A549 (cell line): ENCODE measurements at regions not wholly inside any gene's neighbourhood (a gene's known extent, or its start where the extent isn't known, plus 50 kb on each side); places are given as distances from the start of the nearest gene placed in this dataset.

Experiments used
- ATAC-seq, 2 experiments: fragments of 200-7000 bp in 1 of 2; fragments of >200 bp in 1 of 2; cut with Nextera tagmentation in 1 of 2; cut with Tn5 transposase in 1 of 2; 3 replicates each; pipeline versions ENCODE4 v1.8.0 to v1.9.1; 2018 to 2020; ENCODE audit warnings: mild to moderate bottlenecking in 1 of 2, moderate library complexity in 1 of 2
- CTCF ChIA-PET: fragments of 300-600 bp; sonication (Branson Sonifier 250); formaldehyde crosslinking; extraction: SDS; loops from one replicate; lab custom pipeline; 2021; ENCODE audit warnings: antibody characterized with exemption, inconsistent platforms; lab: Yijun Ruan, JAX
- POLR2A ChIA-PET: fragments of 350-600 bp; formaldehyde crosslinking; extraction: SDS; loops from one replicate; lab custom pipeline; 2021; ENCODE audit warnings: antibody characterized with exemption, inconsistent platforms; lab: Yijun Ruan, JAX
- DNase-seq, 2 experiments: peaks; one replicate each; pipeline versions ENCODE4 v3.0.0 to v3.0.0-alpha.2; 2011 to 2016; ENCODE audit warnings: low read depth in 1 of 2, low spot score in 1 of 2
- FAIRE-seq: peaks from 2 replicates; lab custom pipeline; 2011; peaks lifted over from hg19 to GRCh38; lab: Jason Lieb, UNC
- H3K27ac ChIP-seq, 2 experiments: fragments of >200 bp; sonication (Bioruptor Twin); formaldehyde crosslinking; 3 replicates each; pipeline ENCODE4 v1.5.1; 2016 to 2017
- H3K4me1 ChIP-seq: fragments of >200 bp; sonication (Bioruptor Twin); formaldehyde crosslinking; 3 replicates; pipeline ENCODE4 v1.6.1; 2016
- H3K4me2 ChIP-seq: fragments of >200 bp; sonication (Bioruptor Twin); formaldehyde crosslinking; 3 replicates; pipeline ENCODE4 v1.6.1; 2016
- H3K4me3 ChIP-seq: fragments of >200 bp; sonication (Bioruptor Twin); formaldehyde crosslinking; 3 replicates; pipeline ENCODE4 v1.5.1; 2016
- H3K9me3 ChIP-seq: fragments of >200 bp; sonication (Bioruptor Twin); formaldehyde crosslinking; 3 replicates; pipeline ENCODE4 v1.6.1; 2016
- BCL3 ChIP-seq: fragments of >200 bp; sonication (Bioruptor Twin); formaldehyde crosslinking; IDR thresholded peaks from 3 replicates; pipeline ENCODE4 v1.6.1; 2016
- CBX8 ChIP-seq: fragments of 200-600 bp; sonication (generic); IDR thresholded peaks from 2 replicates; pipeline ENCODE4 v1.6.1; 2016
- E2F6 ChIP-seq: IDR thresholded peaks from 2 replicates; pipeline ENCODE4 v1.6.1; 2012; ENCODE audit warnings: low read depth, borderline replicate concordance
- EHMT2 ChIP-seq: fragments of 200-600 bp; sonication (generic); IDR thresholded peaks from 2 replicates; pipeline ENCODE4 v1.6.1; 2016; ENCODE audit warnings: antibody characterized with exemption, low read depth, mild to moderate bottlenecking, moderate library complexity
- EP300 ChIP-seq, 2 experiments: fragments of >200 bp; sonication (Bioruptor Twin); formaldehyde crosslinking; IDR thresholded peaks; 2 replicates in 1 of 2; 3 replicates in 1 of 2; pipeline ENCODE4 v1.6.1; 2016 to 2017
- FOSB ChIP-seq: fragments of 250-450 bp; sonication (Bioruptor Pico); IDR thresholded peaks from 2 replicates; pipeline ENCODE4 v1.5.0; 2020; ENCODE audit warnings: mild to moderate bottlenecking, moderate library complexity
- FOSL2 ChIP-seq, 2 experiments: fragments of 450-650 bp in 1 of 2; fragments of >200 bp in 1 of 2; sonication (Bioruptor Twin) in 1 of 2; formaldehyde crosslinking; IDR thresholded peaks; 2 replicates each; pipeline versions ENCODE4 v1.5.0 to v1.6.1; 2016 to 2020; ENCODE audit warnings: mild to moderate bottlenecking in 1 of 2, moderate library complexity in 1 of 2
- GATA3 ChIP-seq: IDR thresholded peaks from 2 replicates; pipeline ENCODE4 v1.6.1; 2012; ENCODE audit warnings: borderline replicate concordance
- HDAC2 ChIP-seq: fragments of 200-600 bp; sonication (generic); IDR thresholded peaks from 2 replicates; pipeline ENCODE4 v1.6.1; 2016
- HES2 ChIP-seq: fragments of >200 bp; sonication (Bioruptor Twin); formaldehyde crosslinking; IDR thresholded peaks from 2 replicates; pipeline ENCODE4 v1.6.1; 2016
- HEYL ChIP-seq: fragments of 250-450 bp; sonication (Bioruptor Pico); IDR thresholded peaks from 2 replicates; pipeline ENCODE4 v1.8.0; 2021; ENCODE audit warnings: mild to moderate bottlenecking, moderate library complexity
- HMGXB4 ChIP-seq: fragments of 250-450 bp; sonication (Bioruptor Pico); IDR thresholded peaks from 2 replicates; pipeline ENCODE4 v1.5.0; 2021; ENCODE audit warnings: mild to moderate bottlenecking, moderate library complexity, borderline replicate concordance
- JUN ChIP-seq, 2 experiments: fragments of >200 bp; sonication (Bioruptor Twin); formaldehyde crosslinking; IDR thresholded peaks; 2 replicates in 1 of 2; 3 replicates in 1 of 2; pipeline ENCODE4 v1.6.1; 2016 to 2017
- JUNB ChIP-seq: fragments of >200 bp; sonication (Bioruptor Twin); formaldehyde crosslinking; IDR thresholded peaks from 2 replicates; pipeline ENCODE4 v1.6.1; 2016
- MAX ChIP-seq: IDR thresholded peaks from 2 replicates; pipeline ENCODE4 v1.6.1; 2012
- NPAS2 ChIP-seq: fragments of 250-450 bp; sonication (Bioruptor Pico); IDR thresholded peaks from 2 replicates; pipeline ENCODE4 v1.8.0; 2022; ENCODE audit warnings: mild to moderate bottlenecking, moderate library complexity, borderline replicate concordance
- PHF8 ChIP-seq: fragments of 200-600 bp; sonication (generic); IDR thresholded peaks from 2 replicates; pipeline ENCODE4 v1.6.1; 2016; ENCODE audit warnings: low read depth, mild to moderate bottlenecking, antibody characterized with exemption, moderate library complexity, borderline replicate concordance
- POLR2A ChIP-seq: IDR thresholded peaks from 2 replicates; pipeline ENCODE4 v1.6.1; 2012; ENCODE audit warnings: mild to moderate bottlenecking, low read length
- RAD21 ChIP-seq, 2 experiments: fragments of >200 bp in 1 of 2; sonication (Bioruptor Twin) in 1 of 2; formaldehyde crosslinking in 1 of 2; IDR thresholded peaks in 1 of 2; conservative IDR thresholded peaks in 1 of 2; 2 replicates in 1 of 2; 3 replicates in 1 of 2; pipeline ENCODE4 v1.6.1; 2012 to 2018; ENCODE audit warnings: inconsistent platforms in 1 of 2
- RNF2 ChIP-seq: fragments of 200-600 bp; sonication (generic); IDR thresholded peaks from 2 replicates; pipeline ENCODE4 v1.6.1; 2016; ENCODE audit warnings: low read depth, mild to moderate bottlenecking, antibody characterized with exemption, moderate library complexity, borderline replicate concordance
- SMC3 ChIP-seq: fragments of >200 bp; sonication (Bioruptor Twin); formaldehyde crosslinking; IDR thresholded peaks from 3 replicates; pipeline ENCODE4 v1.6.1; 2018; ENCODE audit warnings: inconsistent platforms
- TP53 ChIP-seq: fragments of 250-450 bp; sonication (Bioruptor Pico); IDR thresholded peaks from 2 replicates; pipeline ENCODE4 v1.5.0; 2021; ENCODE audit warnings: mild to moderate bottlenecking, moderate library complexity
- ZNF302 ChIP-seq: fragments of 250-450 bp; sonication (Bioruptor Pico); IDR thresholded peaks from 2 replicates; pipeline ENCODE4 v1.9.0; 2021; ENCODE audit warnings: inconsistent platforms, mild to moderate bottlenecking, moderate library complexity
- WGBS: methylation state at CpG from one replicate; pipeline ENCODE4 v1.1.6; 2017; ENCODE audit errors: missing lambda C conversion rate; 5-methylcytosine and 5-hydroxymethylcytosine counted together

- no peak overlapping the region for H3K4me2 ChIP-seq
- ChIA-PET POLR2A (no interaction called here), CTCF (no interaction called here)
- no peaks in the 10 kb centered on the region for H3K4me1 ChIP-seq
- no peaks in the 10 kb centered on the region for H3K9me3 ChIP-seq
- H3K27ac ChIP-seq = no peak overlapping the region
- FAIRE-seq (no peak), DNase-seq (no peak), ATAC-seq (no peak)
- 5% methylated on average over 1 of the region's 1 CpG for WGBS
- TF ChIP-seq SMC3 = no peak
- TF ChIP-seq ZNF302 (CRISPR knock-in tag) = no peak
- TF ChIP-seq JUNB = no peak
- no peak for TF ChIP-seq BCL3
- TF ChIP-seq HDAC2 = no peak
- no peak for TF ChIP-seq FOSB (CRISPR knock-in tag)
- TF ChIP-seq RAD21 (conservative IDR thresholded peaks at IDR 0.05 in 1 of 2, IDR thresholded peaks at IDR 0.05 in 1 of 2) = no peak
- TF ChIP-seq CBX8 = no peak
- TF ChIP-seq JUN (IDR thresholded peaks at IDR 0.05) = no peak
- H3K4me3 ChIP-seq = no peak overlapping the region
These were observed 966.3 kb upstream of the C9orf72 start for GRCh38 chr9:28539434-28540070.

GRCh38 chr9:28542928-28543327, 969.6 kb upstream of the C9orf72 start:
- DNase-seq (no peak), ATAC-seq (no peak), FAIRE-seq (no peak)
- Histone ChIP-seq H3K27ac (no peak overlapping the region), H3K4me2 (no peak overlapping the region), H3K4me3 (no peak overlapping the region), H3K9me3 (no peaks in the 10 kb centered on the region), H3K4me1 (no peaks in the 10 kb centered on the region)
- ChIA-PET POLR2A (no interaction called here), CTCF (no interaction called here)
- 3% methylated on average over 4 of the region's 4 CpGs for WGBS
- no peak for TF ChIP-seq FOSL2 (IDR thresholded peaks at IDR 0.05)
- no peak for TF ChIP-seq FOSL2 (CRISPR knock-in tag; IDR thresholded peaks at IDR 0.05)
- no peak for TF ChIP-seq TP53
- TF ChIP-seq EHMT2 = no peak
- TF ChIP-seq JUNB = no peak
- TF ChIP-seq E2F6 = no peak
- TF ChIP-seq PHF8 = no peak
- TF ChIP-seq NPAS2 (CRISPR knock-in tag) = no peak
- no peak for TF ChIP-seq GATA3
- TF ChIP-seq MAX = no peak
- no peak for TF ChIP-seq HES2
- no peak for TF ChIP-seq HMGXB4 (CRISPR knock-in tag)
- TF ChIP-seq EP300 (IDR thresholded peaks at IDR 0.05) = no peak
- TF ChIP-seq RNF2 = no peak
- no peak for TF ChIP-seq POLR2A
- TF ChIP-seq HEYL (CRISPR knock-in tag) = no peak
- TF ChIP-seq ZNF302 (CRISPR knock-in tag) = no peak
